HepG2 (cell line): ENCODE measurements at regions not wholly inside any gene's neighbourhood (a gene's known extent, or its start where the extent isn't known, plus 50 kb on each side); places are given as distances from the start of the nearest gene placed in this dataset.

Experiments used
- ATAC-seq: fragments of 200-7000 bp; cut with Tn5 transposase; 3 replicates; pipeline ENCODE4 v1.9.1; 2020; ENCODE audit warnings: mild to moderate bottlenecking, moderate library complexity
- BruUV-seq: library from RNA; stranded (reverse); fragments of 400-500 nt; replicated peaks from 2 replicates; lab custom pipeline; 2021; lab: Mats Ljungman, UMichigan
- CTCF ChIA-PET: fragments of 300-600 bp; formaldehyde crosslinking; extraction: SDS; loops from one replicate; lab custom pipeline; 2021; ENCODE audit warnings: low total read pairs, inconsistent platforms, low intra/inter-chr PET ratio; lab: Yijun Ruan, JAX
- POLR2A ChIA-PET: fragments of 350-600 bp; sonication (Branson Sonifier 250); formaldehyde crosslinking; loops from one replicate; lab custom pipeline; 2020; ENCODE audit warnings: antibody characterized with exemption, inconsistent platforms; lab: Yijun Ruan, JAX
- DNase-seq: peaks from one replicate; pipeline ENCODE4 v3.0.0-alpha.2; 2015; ENCODE audit warnings: low spot score
- FAIRE-seq: peaks from 3 replicates; lab custom pipeline; 2011; peaks lifted over from hg19 to GRCh38; lab: Jason Lieb, UNC
- H2AFZ ChIP-seq: one replicate; pipeline ENCODE4 v1.6.1; 2011; ENCODE audit warnings: low read length, inconsistent platforms
- H3K27ac ChIP-seq: fragments of 300-600 bp; 3 replicates; pipeline ENCODE4 v1.8.0; 2011; ENCODE audit warnings: mixed run types, mild to moderate bottlenecking, mixed read lengths, low read length, inconsistent platforms; ENCODE audit not compliant: insufficient read depth; ENCODE audit errors: extremely low read length
- H3K27me3 ChIP-seq, 2 experiments: fragments of 200-600 bp in 1 of 2; 2 replicates in 1 of 2; 3 replicates in 1 of 2; pipeline versions ENCODE4 v1.6.0 to v1.8.0; 2011; ENCODE audit warnings: low read length in 2 of 2, mild to moderate bottlenecking in 2 of 2, moderate library complexity in 2 of 2, inconsistent platforms in 1 of 2; ENCODE audit not compliant: insufficient read depth in 2 of 2, control insufficient read depth in 1 of 2
- H3K36me3 ChIP-seq, 2 experiments: fragments of 200-600 bp in 1 of 2; replicated peaks in 1 of 2; 2 replicates in 1 of 2; 3 replicates in 1 of 2; pipeline versions ENCODE4 v1.5.1 to v1.8.0; 2011; ENCODE audit warnings: low read length in 2 of 2, inconsistent platforms in 1 of 2; ENCODE audit not compliant: insufficient read depth in 2 of 2, control insufficient read depth in 1 of 2
- H3K4me1 ChIP-seq: 2 replicates; pipeline ENCODE4 v1.5.1; 2012; ENCODE audit warnings: low read length, inconsistent platforms; ENCODE audit not compliant: insufficient read depth
- H3K4me2 ChIP-seq: 2 replicates; pipeline ENCODE4 v1.6.0; 2011; ENCODE audit warnings: low read depth, low read length, inconsistent platforms
- H3K4me3 ChIP-seq, 3 experiments: fragments of 200-600 bp in 1 of 3; sonication (generic), shearing (Covaris generic) in 1 of 3; replicated peaks in 1 of 3; 2 replicates each; pipeline ENCODE4 v1.5.1; 2011 to 2016; ENCODE audit warnings: low read length in 3 of 3, inconsistent platforms in 2 of 3, low read depth in 2 of 3, mild to moderate bottlenecking in 2 of 3, control low read depth in 1 of 3, mixed read lengths in 1 of 3; ENCODE audit not compliant: insufficient read depth in 1 of 3
- H3K79me2 ChIP-seq: one replicate; pipeline ENCODE4 v1.6.1; 2011; ENCODE audit warnings: low read length, inconsistent platforms; ENCODE audit not compliant: insufficient read depth
- H3K9ac ChIP-seq: 2 replicates; pipeline ENCODE4 v1.6.0; 2011; ENCODE audit warnings: mild to moderate bottlenecking, low read depth, low read length, inconsistent platforms; ENCODE audit not compliant: insufficient read depth
- H3K9me3 ChIP-seq: 2 replicates; pipeline ENCODE4 v1.5.1; 2012; ENCODE audit warnings: mild to moderate bottlenecking, low read length
- H4K20me1 ChIP-seq: 2 replicates; pipeline ENCODE4 v1.6.0; 2011; ENCODE audit warnings: inconsistent platforms, mild to moderate bottlenecking, low read length, moderate library complexity; ENCODE audit not compliant: insufficient read depth
- CBX2 ChIP-seq, 2 experiments: fragments of 200-600 bp in 1 of 2; sonication (generic); formaldehyde crosslinking in 1 of 2; IDR thresholded peaks; 2 replicates each; pipeline versions ENCODE4 v1.7.0 to v1.8.1; 2018 to 2022; ENCODE audit warnings: low read depth in 2 of 2, low read length in 1 of 2, mild to moderate bottlenecking in 1 of 2, missing genetic modification reagents in 1 of 2
- CREB1 ChIP-seq, 2 experiments: fragments of 450-650 bp in 1 of 2; IDR thresholded peaks; 2 replicates each; pipeline ENCODE4 v1.6.1; 2016 to 2017; ENCODE audit warnings: control low read depth in 1 of 2, mild to moderate bottlenecking in 1 of 2, missing compliant biosample characterization in 1 of 2, missing genetic modification characterization in 1 of 2
- ELF1 ChIP-seq: sonication (generic); formaldehyde crosslinking; IDR thresholded peaks from 2 replicates; pipeline ENCODE4 v1.4.0; 2020; ENCODE audit warnings: missing genetic modification reagents
- MLX ChIP-seq: IDR thresholded peaks from 2 replicates; pipeline ENCODE4 v1.6.1; 2016
- SKIL ChIP-seq: sonication (generic); formaldehyde crosslinking; IDR thresholded peaks from 2 replicates; pipeline ENCODE4 v1.8.0; 2022; ENCODE audit warnings: missing genetic modification reagents, mild to moderate bottlenecking, moderate library complexity, borderline replicate concordance
- ZNF274 ChIP-seq: sonication (generic); formaldehyde crosslinking; IDR thresholded peaks from 2 replicates; pipeline ENCODE4 v1.5.1; 2020; ENCODE audit warnings: mild to moderate bottlenecking, missing genetic modification reagents
- ZNF367 ChIP-seq: sonication (generic); formaldehyde crosslinking; IDR thresholded peaks from 2 replicates; pipeline ENCODE4 v1.4.0; 2020; ENCODE audit warnings: missing genetic modification reagents, borderline replicate concordance
- ZNF549 ChIP-seq: sonication (generic); formaldehyde crosslinking; IDR thresholded peaks from 2 replicates; pipeline ENCODE4 v1.5.0; 2020; ENCODE audit warnings: missing genetic modification reagents
- ZNF558 ChIP-seq: sonication (generic); formaldehyde crosslinking; IDR thresholded peaks from 2 replicates; pipeline ENCODE4 v1.9.0; 2022; ENCODE audit warnings: mild to moderate bottlenecking, missing genetic modification reagents, borderline replicate concordance
- ZNF605 ChIP-seq: sonication (generic); formaldehyde crosslinking; IDR thresholded peaks from 2 replicates; pipeline ENCODE4 v1.8.0; 2022; ENCODE audit warnings: mild to moderate bottlenecking, missing genetic modification reagents
- ZNF629 ChIP-seq: sonication (generic); formaldehyde crosslinking; conservative IDR thresholded peaks from 2 replicates; pipeline ENCODE4 v1.5.0; 2020; ENCODE audit warnings: missing genetic modification reagents
- ZNF781 ChIP-seq: sonication (generic); formaldehyde crosslinking; IDR thresholded peaks from 2 replicates; pipeline ENCODE4 v1.5.1; 2020; ENCODE audit warnings: borderline replicate concordance, mild to moderate bottlenecking, missing genetic modification reagents; ENCODE audit errors: not compliant biosample characterization
- whole genome bisulfite sequencing: methylation state at CpG from one replicate; pipeline ENCODE4 v1.1.6; 2017; ENCODE audit warnings: low lambda C conversion rate; 5-methylcytosine and 5-hydroxymethylcytosine counted together
- in situ Hi-C: cut with HindIII; loops from 2 replicates; pipeline ENCODE4 v1.10.0; 2017; ENCODE audit warnings: low pct_unique_long_range_greater_than_20kb; ENCODE audit not compliant: extremely low pct_ligation_motif_present
- intact Hi-C: fragments of 100-400 bp; cut with micrococcal nuclease; formaldehyde crosslinking; loops from one replicate; pipeline ENCODE4 v1.10.0; 2022; ENCODE audit not compliant: unreplicated experiment

GRCh38 chr16:86214326-86215232 is 295.7 kb upstream of the FOXF1 start:
- Histone ChIP-seq H3K9me3 (no peaks in the 10 kb centered on the region), H3K27me3 (peaks cover 4 to 29% of the 10 kb centered on the region in 2 experiments; a peak in 3 of 5 replicates), H4K20me1 (no peaks in the 10 kb centered on the region), H2AFZ (no peak overlapping the region), H3K79me2 (no peaks in the 10 kb centered on the region), H3K9ac (no peak overlapping the region), H3K4me2 (no peak overlapping the region), H3K4me3 (no peak overlapping the region), H3K36me3 (no peaks in the 10 kb centered on the region)
- POLR2A ChIA-PET: no interaction called here
- in situ Hi-C loops: no loop called here
- BruUV-seq: no TSS peak
- 18% methylated on average over 10 of the region's 14 CpGs for WGBS
- no peak for DNase-seq
- TF ChIP-seq ZNF558 (no peak), SKIL (no peak), MLX (CRISPR knock-in tag) (no peak), ZNF367 (CRISPR knock-in tag) (no peak), ZNF274 (no peak), CBX2 (IDR thresholded peaks at IDR 0.05; ENCODE audit: low read depth, low read length) (no peak), CBX2 (CRISPR knock-in tag; IDR thresholded peaks at IDR 0.05; ENCODE audit: low read depth) (no peak), ZNF781 (CRISPR knock-in tag) (no peak), ZNF605 (CRISPR knock-in tag) (no peak), ELF1 (CRISPR knock-in tag) (no peak), CREB1 (IDR thresholded peaks at IDR 0.05) (peak; percentile 93), CREB1 (CRISPR knock-in tag; IDR thresholded peaks at IDR 0.05) (no peak), ZNF549 (CRISPR knock-in tag) (no peak), ZNF629 (peak; percentile 53)
- TF ChIP-seq, all 625 proteins: peak for 2
- CTCF ChIA-PET: no interaction called here
- Histone ChIP-seq H3K4me1 (no peaks in the 10 kb centered on the region), H3K27ac (no peak overlapping the region)
- ATAC-seq (no peak), FAIRE-seq (no peak)
- intact Hi-C loops: no loop called here
